Upper lobe of left lung (tissue), 4 donors: ENCODE measurements at regions not wholly inside any gene's neighbourhood (a gene's known extent, or its start where the extent isn't known, plus 50 kb on each side); places are given as distances from the start of the nearest gene placed in this dataset.

Source experiments
- EP300 ChIP-seq, 4 donors: sonication (generic); formaldehyde crosslinking; IDR thresholded peaks; one replicate each; pipeline ENCODE4 v1.5.1; 2017; ENCODE audit warnings: antibody characterized with exemption in 4 of 4, control low read depth in 2 of 4
- POLR2A ChIP-seq, 4 donors: fragments of 450-650 bp; IDR thresholded peaks; one replicate each; pipeline ENCODE4 v1.5.1; 2016 to 2017; ENCODE audit warnings: antibody characterized with exemption in 4 of 4, mild to moderate bottlenecking in 2 of 4
- POLR2AphosphoS5 ChIP-seq, 2 donors: sonication (generic); formaldehyde crosslinking; IDR thresholded peaks; one replicate each; pipeline ENCODE4 v1.5.1; 2017; ENCODE audit warnings: antibody characterized with exemption in 2 of 2
- TF ChIP-seq, protein P1 (sequence below), 6 experiments: fragments of 450-650 bp in 4 of 6; fragments of 200-600 bp in 2 of 6; sonication (generic) in 2 of 6; IDR thresholded peaks; one replicate each; pipeline ENCODE4 v1.5.1; 2016 to 2019; ENCODE audit warnings: antibody characterized with exemption in 6 of 6

- TF ChIP-seq, protein P1, sequence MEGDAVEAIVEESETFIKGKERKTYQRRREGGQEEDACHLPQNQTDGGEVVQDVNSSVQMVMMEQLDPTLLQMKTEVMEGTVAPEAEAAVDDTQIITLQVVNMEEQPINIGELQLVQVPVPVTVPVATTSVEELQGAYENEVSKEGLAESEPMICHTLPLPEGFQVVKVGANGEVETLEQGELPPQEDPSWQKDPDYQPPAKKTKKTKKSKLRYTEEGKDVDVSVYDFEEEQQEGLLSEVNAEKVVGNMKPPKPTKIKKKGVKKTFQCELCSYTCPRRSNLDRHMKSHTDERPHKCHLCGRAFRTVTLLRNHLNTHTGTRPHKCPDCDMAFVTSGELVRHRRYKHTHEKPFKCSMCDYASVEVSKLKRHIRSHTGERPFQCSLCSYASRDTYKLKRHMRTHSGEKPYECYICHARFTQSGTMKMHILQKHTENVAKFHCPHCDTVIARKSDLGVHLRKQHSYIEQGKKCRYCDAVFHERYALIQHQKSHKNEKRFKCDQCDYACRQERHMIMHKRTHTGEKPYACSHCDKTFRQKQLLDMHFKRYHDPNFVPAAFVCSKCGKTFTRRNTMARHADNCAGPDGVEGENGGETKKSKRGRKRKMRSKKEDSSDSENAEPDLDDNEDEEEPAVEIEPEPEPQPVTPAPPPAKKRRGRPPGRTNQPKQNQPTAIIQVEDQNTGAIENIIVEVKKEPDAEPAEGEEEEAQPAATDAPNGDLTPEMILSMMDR (IDR thresholded peaks at IDR 0.05): no peak
- TF ChIP-seq POLR2A (IDR thresholded peaks at IDR 0.05) (no peak), POLR2AphosphoS5 (IDR thresholded peaks at IDR 0.05) (no peak), EP300 (IDR thresholded peaks at IDR 0.05) (no peak)
Observed at GRCh38 chr2:194819367-194819766, 837.7 kb upstream of the SLC39A10 start.
